Transverse colon (tissue), 4 donors: ENCODE measurements at regions not wholly inside any gene's neighbourhood (a gene's known extent, or its start where the extent isn't known, plus 50 kb on each side); places are given as distances from the start of the nearest gene placed in this dataset.

Experiments
- DNase-seq: peaks from one replicate; pipeline ENCODE4 v3.0.0-alpha.2; 2019
- H3K27ac ChIP-seq, 4 donors: fragments of 200-600 bp; sonication (generic); 2 replicates each; pipeline ENCODE4 v1.5.1; 2016 to 2018; ENCODE audit warnings: inconsistent platforms in 4 of 4
- H3K27me3 ChIP-seq: fragments of 200-600 bp; sonication (generic); 2 replicates; pipeline ENCODE4 v1.5.1; 2017; ENCODE audit warnings: inconsistent platforms
- H3K36me3 ChIP-seq, 4 donors: fragments of 200-600 bp; sonication (generic); 2 replicates each; pipeline ENCODE4 v1.5.1; 2017 to 2019; ENCODE audit warnings: inconsistent platforms in 4 of 4
- H3K4me1 ChIP-seq, 4 donors: fragments of 200-600 bp; sonication (generic); 2 replicates each; pipeline ENCODE4 v1.5.1; 2017 to 2020; ENCODE audit warnings: inconsistent platforms in 4 of 4
- H3K4me3 ChIP-seq, 4 donors: fragments of 200-600 bp; sonication (generic); 1 replicate in 1 of 4; 2 replicates in 3 of 4; pipeline versions ENCODE4 v1.5.1 to v1.6.1; 2017 to 2019; ENCODE audit warnings: inconsistent platforms in 4 of 4
- H3K9me3 ChIP-seq, 2 donors: fragments of 200-600 bp; sonication (generic); 2 replicates each; pipeline ENCODE4 v1.5.1; 2017 to 2019; ENCODE audit warnings: inconsistent platforms in 2 of 2
- EP300 ChIP-seq: sonication (generic); formaldehyde crosslinking; IDR thresholded peaks from one replicate; pipeline ENCODE4 v1.6.1; 2017; ENCODE audit warnings: antibody characterized with exemption, low read depth
- POLR2A ChIP-seq: fragments of 450-650 bp; IDR thresholded peaks from one replicate; pipeline ENCODE4 v1.6.1; 2016; ENCODE audit warnings: antibody characterized with exemption, mild to moderate bottlenecking, moderate library complexity
- POLR2AphosphoS5 ChIP-seq, 3 donors: sonication (generic); formaldehyde crosslinking; IDR thresholded peaks; one replicate each; pipeline ENCODE4 v1.6.1; 2016; ENCODE audit warnings: antibody characterized with exemption in 3 of 3
- WGBS, 2 donors: methylation state at CpG; one replicate each; pipeline ENCODE4 v1.1.5; 2018; ENCODE audit warnings: low coverage in 1 of 2; 5-methylcytosine and 5-hydroxymethylcytosine counted together
- in situ Hi-C, 4 donors: fragments of 200-750 bp; cut with MboI; loops; one replicate each; pipeline versions ENCODE4 v1.15.0 to v1.15.1; 2017; ENCODE audit warnings: low sequenced_read_pairs in 3 of 4, low pct_ligation_motif_present in 1 of 4, low pct_unique_long_range_greater_than_20kb in 1 of 4
- intact Hi-C: fragments of 100-400 bp; cut with DNase I; formaldehyde crosslinking; loops from one replicate; pipeline ENCODE4 v1.15.1; 2023; ENCODE audit warnings: low total_unique reads
- TF ChIP-seq, protein P1 (sequence below), 5 experiments: fragments of 200-600 bp in 3 of 5; fragments of 450-650 bp in 2 of 5; sonication (generic) in 3 of 5; IDR thresholded peaks; 1 replicate in 2 of 5; 2 replicates in 3 of 5; pipeline ENCODE4 v1.5.1; 2016 to 2017; ENCODE audit warnings: antibody characterized with exemption in 5 of 5, inconsistent platforms in 3 of 5, mild to moderate bottlenecking in 2 of 5, moderate library complexity in 1 of 5

DNA sequence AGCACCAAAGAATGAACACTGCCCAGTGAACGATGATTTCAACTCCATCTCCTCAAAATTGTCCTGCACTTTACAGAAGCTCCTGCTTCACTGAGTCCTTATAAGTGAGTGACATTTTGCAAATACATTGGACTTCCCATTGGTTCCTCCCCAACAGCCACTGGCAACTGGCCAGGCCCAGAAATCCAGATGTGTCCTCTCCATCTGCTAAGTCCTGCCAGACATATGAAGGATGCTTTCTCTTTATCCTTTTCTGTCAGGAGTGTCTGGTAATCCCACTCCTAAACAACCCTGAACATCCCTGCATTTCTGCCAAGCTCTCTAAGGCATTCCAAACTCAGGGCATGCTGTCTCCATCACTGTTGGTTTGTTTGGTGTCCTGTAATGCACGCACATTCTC is 271.8 kb downstream of the RRAGC start:
- no peak overlapping the region for H3K4me3 ChIP-seq
- no peaks in the 10 kb centered on the region for H3K36me3 ChIP-seq
- H3K4me1 ChIP-seq = no peaks in the 10 kb centered on the region
- intact Hi-C loops = no loop called here
- H3K27ac ChIP-seq = no peak overlapping the region
- no peak for TF ChIP-seq POLR2A
- TF ChIP-seq EP300 = no peak
- TF ChIP-seq, protein P1, sequence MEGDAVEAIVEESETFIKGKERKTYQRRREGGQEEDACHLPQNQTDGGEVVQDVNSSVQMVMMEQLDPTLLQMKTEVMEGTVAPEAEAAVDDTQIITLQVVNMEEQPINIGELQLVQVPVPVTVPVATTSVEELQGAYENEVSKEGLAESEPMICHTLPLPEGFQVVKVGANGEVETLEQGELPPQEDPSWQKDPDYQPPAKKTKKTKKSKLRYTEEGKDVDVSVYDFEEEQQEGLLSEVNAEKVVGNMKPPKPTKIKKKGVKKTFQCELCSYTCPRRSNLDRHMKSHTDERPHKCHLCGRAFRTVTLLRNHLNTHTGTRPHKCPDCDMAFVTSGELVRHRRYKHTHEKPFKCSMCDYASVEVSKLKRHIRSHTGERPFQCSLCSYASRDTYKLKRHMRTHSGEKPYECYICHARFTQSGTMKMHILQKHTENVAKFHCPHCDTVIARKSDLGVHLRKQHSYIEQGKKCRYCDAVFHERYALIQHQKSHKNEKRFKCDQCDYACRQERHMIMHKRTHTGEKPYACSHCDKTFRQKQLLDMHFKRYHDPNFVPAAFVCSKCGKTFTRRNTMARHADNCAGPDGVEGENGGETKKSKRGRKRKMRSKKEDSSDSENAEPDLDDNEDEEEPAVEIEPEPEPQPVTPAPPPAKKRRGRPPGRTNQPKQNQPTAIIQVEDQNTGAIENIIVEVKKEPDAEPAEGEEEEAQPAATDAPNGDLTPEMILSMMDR (IDR thresholded peaks at IDR 0.05) = no peak
- no peak for TF ChIP-seq POLR2AphosphoS5 (IDR thresholded peaks at IDR 0.05)
- in situ Hi-C loops = no loop called here
- DNase-seq = no peak
- H3K9me3 ChIP-seq = peaks cover 0 to 7% of the 10 kb centered on the region in 2 donors
- H3K27me3 ChIP-seq = peaks cover 11% of the 10 kb centered on the region
- WGBS, 2 donors = 69 to 83% methylated on average over 2 of the region's 2 CpGs

DNA sequence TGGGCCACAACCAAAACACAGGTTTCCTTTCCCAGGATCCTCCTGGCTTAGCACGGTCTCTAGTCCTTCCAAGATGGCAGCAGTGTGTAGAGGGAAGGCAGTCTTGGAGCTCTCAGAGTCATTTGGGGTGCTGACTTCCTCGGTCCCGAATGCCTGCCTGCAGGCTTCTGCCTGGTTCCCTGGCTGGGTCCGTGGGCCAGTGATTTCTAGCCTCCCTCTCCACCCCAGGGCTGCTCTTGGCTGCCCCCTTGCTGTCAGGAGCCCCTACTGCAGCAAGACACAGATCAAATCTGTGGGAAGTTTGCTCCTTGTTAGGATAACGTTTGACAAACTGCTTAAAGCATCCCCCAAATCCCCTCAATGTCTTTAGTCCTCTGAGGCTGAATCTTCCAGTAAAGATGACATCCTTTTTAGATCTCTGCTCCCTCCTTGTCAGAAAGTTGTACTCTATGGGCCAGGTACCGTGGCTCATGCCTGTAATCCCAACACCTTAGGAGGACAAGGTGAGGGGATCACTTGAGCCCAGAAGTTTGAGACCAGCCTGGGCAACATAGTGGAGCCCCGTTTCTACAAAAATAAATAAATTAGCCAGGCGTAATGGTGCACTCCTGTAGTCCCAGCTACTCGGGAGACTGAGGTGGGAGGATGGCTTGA is 272.5 kb downstream of the RRAGC start:
- TF ChIP-seq, protein P1 (IDR thresholded peaks at IDR 0.05) = peak; percentile 49 to 75 (median 62)
- no peak for TF ChIP-seq POLR2A
- H3K4me3 ChIP-seq = no peak overlapping the region
- peak; percentile 36 for DNase-seq
- H3K27me3 ChIP-seq = peaks cover 15% of the 10 kb centered on the region
- no peaks in the 10 kb centered on the region for H3K36me3 ChIP-seq
- 35 to 42% methylated on average over 5 to 9 of the region's 9 CpGs for WGBS, 2 donors
- peaks cover 0 to 3% of the 10 kb centered on the region in 2 donors for H3K9me3 ChIP-seq
- H3K27ac ChIP-seq = no peak overlapping the region
- in situ Hi-C loops = no loop called here
- intact Hi-C loops = no loop called here
- H3K4me1 ChIP-seq = no peaks in the 10 kb centered on the region

DNA sequence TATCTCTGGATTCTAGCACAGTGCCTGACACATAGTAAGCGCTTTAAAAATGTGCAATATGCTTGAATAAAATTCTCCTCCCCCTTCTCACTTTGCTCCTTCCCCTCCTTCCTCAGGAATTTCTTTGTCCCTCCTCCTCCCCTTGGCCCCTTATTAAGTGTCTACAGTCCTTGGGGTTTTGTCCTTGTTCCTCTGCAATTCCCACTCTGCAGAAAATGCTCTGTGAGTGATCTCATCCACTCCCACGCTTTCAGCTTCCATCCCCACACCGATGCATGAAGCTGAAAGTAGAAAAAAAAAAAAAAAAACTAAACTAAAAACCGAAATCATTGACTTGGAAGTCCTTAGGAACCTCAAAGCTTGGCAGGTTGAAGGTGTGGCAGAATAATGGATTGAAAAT is 273.6 kb downstream of the RRAGC start:
- no peak for DNase-seq
- TF ChIP-seq POLR2A = no peak
- TF ChIP-seq POLR2AphosphoS5 (IDR thresholded peaks at IDR 0.05) = no peak
- no peak for TF ChIP-seq EP300
- TF ChIP-seq, protein P1 (IDR thresholded peaks at IDR 0.05) = no peak
- WGBS, 2 donors = 46 to 68% methylated on average over 3 to 4 of the region's 4 CpGs
- Histone ChIP-seq H3K9me3 (no peaks in the 10 kb centered on the region), H3K36me3 (no peaks in the 10 kb centered on the region), H3K4me1 (no peaks in the 10 kb centered on the region), H3K27me3 (peaks cover 19% of the 10 kb centered on the region), H3K27ac (no peak overlapping the region), H3K4me3 (no peak overlapping the region)
- intact Hi-C loops (no loop called here), in situ Hi-C loops (no loop called here)

DNA sequence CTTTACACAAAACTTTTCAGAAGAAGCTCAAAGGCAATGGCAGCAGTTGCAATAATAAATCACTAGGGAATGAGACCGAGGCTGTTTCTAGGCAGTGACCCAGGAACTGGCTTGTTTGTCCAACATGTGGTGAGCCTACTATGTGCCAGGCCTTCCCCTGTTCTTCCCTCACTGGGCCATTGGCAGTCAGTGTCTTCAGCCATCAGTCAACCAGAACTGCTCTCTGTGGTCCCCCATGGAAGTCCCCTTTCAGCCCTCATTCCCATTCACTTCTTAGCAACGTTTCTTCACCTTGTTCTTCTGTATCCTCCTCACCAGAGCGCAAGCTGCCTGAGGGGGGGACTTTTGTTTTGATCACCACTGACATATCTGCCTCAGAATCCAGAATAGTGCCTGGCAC is 274.1 kb downstream of the RRAGC start:
- Histone ChIP-seq H3K27me3 (peaks cover 19% of the 10 kb centered on the region), H3K9me3 (no peaks in the 10 kb centered on the region), H3K36me3 (no peaks in the 10 kb centered on the region), H3K27ac (no peak overlapping the region), H3K4me1 (no peaks in the 10 kb centered on the region), H3K4me3 (no peak overlapping the region)
- no peak for TF ChIP-seq EP300
- no peak for TF ChIP-seq POLR2AphosphoS5 (IDR thresholded peaks at IDR 0.05)
- TF ChIP-seq POLR2A = no peak
- 66% methylated on average over 3 of the region's 3 CpGs; no CpG with 5 or more reads in 1 of the 2 donors for WGBS, 2 donors
- no peak for DNase-seq
- intact Hi-C loops (no loop called here), in situ Hi-C loops (no loop called here)
